ENCODE measurements at regions not wholly inside any gene's neighbourhood (a gene's known extent, or its start where the extent isn't known, plus 50 kb on each side); places are given as distances from the start of the nearest gene placed in this dataset.

GRCh38 chr13:72204291-72204690 is 337.3 kb upstream of the DACH1 start:
- TF ChIP-seq CREB1 (IDR thresholded peaks at IDR 0.05; ENCODE audit: low read depth), result no peak
- peak; percentile 33; the same call in 1 of the 2 replicates for TF ChIP-seq NFIC (IDR thresholded peaks at IDR 0.05)
- TF ChIP-seq USF1 (IDR thresholded peaks at IDR 0.05), result no peak
- peak; percentile 64 for TF ChIP-seq CEBPB (IDR thresholded peaks at IDR 0.05)
- no peak for TF ChIP-seq YY1 (IDR thresholded peaks at IDR 0.05; ENCODE audit: low read depth)
- TF ChIP-seq TAF1 (IDR thresholded peaks at IDR 0.05; ENCODE audit: low read depth), result no peak
